HUES48 (cell line): ENCODE measurements at regions not wholly inside any gene's neighbourhood (a gene's known extent, or its start where the extent isn't known, plus 50 kb on each side); places are given as distances from the start of the nearest gene placed in this dataset.

ENCODE experiments used
- H3K27ac ChIP-seq: one replicate; pipeline ENCODE4 v1.7.0; 2013; ENCODE audit warnings: low read depth, low read length, inconsistent platforms
- H3K27me3 ChIP-seq: 2 replicates; pipeline ENCODE4 v1.6.1; 2013; ENCODE audit warnings: mild to moderate bottlenecking, low read length; ENCODE audit not compliant: control insufficient read depth, insufficient read depth
- H3K36me3 ChIP-seq: 2 replicates; pipeline ENCODE4 v1.6.1; 2013; ENCODE audit warnings: low read length; ENCODE audit not compliant: control insufficient read depth, insufficient read depth
- H3K4me1 ChIP-seq: 2 replicates; pipeline ENCODE4 v1.6.1; 2013; ENCODE audit warnings: mild to moderate bottlenecking, low read length; ENCODE audit not compliant: control insufficient read depth, insufficient read depth
- H3K4me3 ChIP-seq: 2 replicates; pipeline ENCODE4 v1.5.1; 2013; ENCODE audit warnings: mild to moderate bottlenecking, low read depth, low read length
- H3K9ac ChIP-seq: 2 replicates; pipeline ENCODE4 v1.6.1; 2013; ENCODE audit warnings: mild to moderate bottlenecking, low read depth, low read length, moderate library complexity
- H3K9me3 ChIP-seq: 2 replicates; pipeline ENCODE4 v1.6.1; 2013; ENCODE audit warnings: low read length; ENCODE audit not compliant: control insufficient read depth, insufficient read depth

GRCh38 chr5:51559339-51559738 is 176.1 kb downstream of the ISL1 start:
- no peak overlapping the region for H3K27ac ChIP-seq
- no peak overlapping the region for H3K4me3 ChIP-seq

GRCh38 chr5:51559921-51560658 is 176.8 kb downstream of the ISL1 start:
- Histone ChIP-seq H3K27ac (no peak overlapping the region), H3K9ac (no peak overlapping the region), H3K36me3 (no peaks in the 10 kb centered on the region), H3K27me3 (no peaks in the 10 kb centered on the region), H3K4me3 (no peak overlapping the region), H3K4me1 (no peaks in the 10 kb centered on the region), H3K9me3 (no peaks in the 10 kb centered on the region)

More at GRCh38 chr5:51559339-51559738, 176.1 kb downstream of the ISL1 start:
- H3K4me1 ChIP-seq: no peaks in the 10 kb centered on the region
- H3K9ac ChIP-seq: no peak overlapping the region
- H3K36me3 ChIP-seq: no peaks in the 10 kb centered on the region
- H3K27me3 ChIP-seq: no peaks in the 10 kb centered on the region
- no peaks in the 10 kb centered on the region for H3K9me3 ChIP-seq

- Histone ChIP-seq H3K27ac (no peak overlapping the region), H3K4me1 (no peaks in the 10 kb centered on the region), H3K36me3 (no peaks in the 10 kb centered on the region), H3K4me3 (no peak overlapping the region), H3K27me3 (no peaks in the 10 kb centered on the region), H3K9me3 (no peaks in the 10 kb centered on the region), H3K9ac (no peak overlapping the region)
These were observed 183.7 kb downstream of the ISL1 start for GRCh38 chr5:51566953-51567352.

- H3K9me3 ChIP-seq: no peaks in the 10 kb centered on the region
- no peaks in the 10 kb centered on the region for H3K4me1 ChIP-seq
- no peaks in the 10 kb centered on the region for H3K36me3 ChIP-seq
- H3K27ac ChIP-seq: no peak overlapping the region
- H3K4me3 ChIP-seq: no peak overlapping the region
- no peaks in the 10 kb centered on the region for H3K27me3 ChIP-seq
- no peak overlapping the region for H3K9ac ChIP-seq
These were observed 184.4 kb downstream of the ISL1 start for GRCh38 chr5:51567636-51568035.

- Histone ChIP-seq H3K27ac (no peak overlapping the region), H3K9ac (no peak overlapping the region), H3K27me3 (no peaks in the 10 kb centered on the region), H3K4me1 (peaks cover 11% of the 10 kb centered on the region), H3K9me3 (no peaks in the 10 kb centered on the region), H3K36me3 (no peaks in the 10 kb centered on the region), H3K4me3 (0 out of 2 replicates have a peak overlapping the region, but pooled peaks have one; percentile 3)
These were observed 190.6 kb downstream of the ISL1 start for GRCh38 chr5:51573835-51574234.

GRCh38 chr5:51582871-51583394 is 199.7 kb downstream of the ISL1 start:
- H3K27ac ChIP-seq: no peak overlapping the region
- no peak overlapping the region for H3K4me3 ChIP-seq
- H3K9ac ChIP-seq: no peak overlapping the region
- peaks cover 8% of the 10 kb centered on the region; the same call in 1 of the 2 replicates for H3K4me1 ChIP-seq
- H3K9me3 ChIP-seq: no peaks in the 10 kb centered on the region
- H3K27me3 ChIP-seq: no peaks in the 10 kb centered on the region
- no peaks in the 10 kb centered on the region for H3K36me3 ChIP-seq

GRCh38 chr5:51598026-51598425 is 214.8 kb downstream of the ISL1 start:
- H3K9me3 ChIP-seq: no peaks in the 10 kb centered on the region

GRCh38 chr5:51599587-51599986 is 216.3 kb downstream of the ISL1 start:
- Histone ChIP-seq H3K9me3 (no peaks in the 10 kb centered on the region), H3K27me3 (no peaks in the 10 kb centered on the region), H3K4me3 (no peak overlapping the region), H3K9ac (no peak overlapping the region), H3K27ac (no peak overlapping the region), H3K36me3 (no peaks in the 10 kb centered on the region), H3K4me1 (no peaks in the 10 kb centered on the region)

More at GRCh38 chr5:51598026-51598425, 214.8 kb downstream of the ISL1 start:
- no peak overlapping the region for H3K9ac ChIP-seq
- no peak overlapping the region for H3K4me3 ChIP-seq
- H3K27ac ChIP-seq: no peak overlapping the region
- H3K27me3 ChIP-seq: no peaks in the 10 kb centered on the region
- H3K36me3 ChIP-seq: no peaks in the 10 kb centered on the region
- H3K4me1 ChIP-seq: no peaks in the 10 kb centered on the region

- H3K27ac ChIP-seq: no peak overlapping the region
- H3K4me1 ChIP-seq: no peaks in the 10 kb centered on the region
- no peak overlapping the region for H3K4me3 ChIP-seq
- no peaks in the 10 kb centered on the region for H3K27me3 ChIP-seq
- no peaks in the 10 kb centered on the region for H3K36me3 ChIP-seq
- H3K9ac ChIP-seq: no peak overlapping the region
- no peaks in the 10 kb centered on the region for H3K9me3 ChIP-seq
These were observed 221.1 kb downstream of the ISL1 start for GRCh38 chr5:51604324-51604723.

GRCh38 chr5:51606921-51607320 is 223.7 kb downstream of the ISL1 start:
- Histone ChIP-seq H3K36me3 (no peaks in the 10 kb centered on the region), H3K27ac (no peak overlapping the region), H3K9ac (no peak overlapping the region), H3K4me3 (no peak overlapping the region), H3K9me3 (no peaks in the 10 kb centered on the region), H3K4me1 (no peaks in the 10 kb centered on the region), H3K27me3 (no peaks in the 10 kb centered on the region)

- Histone ChIP-seq H3K4me1 (peaks cover 32% of the 10 kb centered on the region), H3K9me3 (no peaks in the 10 kb centered on the region), H3K9ac (no peak overlapping the region), H3K27me3 (no peaks in the 10 kb centered on the region), H3K27ac (no peak overlapping the region), H3K4me3 (no peak overlapping the region), H3K36me3 (no peaks in the 10 kb centered on the region)
These were observed 235.0 kb downstream of the ISL1 start for GRCh38 chr5:51618234-51618633.
